ENCODE measurements at regions not wholly inside any gene's neighbourhood (a gene's known extent, or its start where the extent isn't known, plus 50 kb on each side); places are given as distances from the start of the nearest gene placed in this dataset.

DNA sequence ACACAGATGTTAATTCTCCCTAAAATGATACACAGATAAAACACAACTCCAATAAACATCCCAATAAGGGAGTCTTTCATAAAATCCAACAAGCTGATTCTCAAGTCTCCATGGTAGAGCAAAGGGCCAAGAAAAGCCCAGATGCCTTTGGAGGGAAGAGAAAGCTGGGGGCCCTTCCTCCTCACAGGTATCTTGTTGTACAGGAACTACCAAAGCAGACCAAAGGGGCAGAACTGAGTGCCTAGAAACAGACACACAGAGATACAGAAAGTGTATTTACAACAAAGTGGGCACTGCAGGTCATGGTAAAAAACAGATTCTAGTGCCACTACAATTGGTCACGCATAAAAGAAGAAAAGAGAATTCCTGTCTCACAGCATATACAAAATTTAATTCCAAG is 87.2 kb upstream of the NSMCE3 start:
- CTCF ChIA-PET, result no interaction called here
- H3K27ac ChIP-seq (ENCODE audit: low read depth, low read length, poor library complexity, severe bottlenecking), result no peak overlapping the region
- POLR2A ChIA-PET (ENCODE audit: low non-redundant PET), result no interaction called here
- no peaks in the 10 kb centered on the region for H3K27me3 ChIP-seq (replicated peaks; ENCODE audit: insufficient read depth, low read depth, low read length, poor library complexity)
- intact Hi-C loops (cut with micrococcal nuclease; ENCODE audit: unreplicated experiment), result no loop called here
- no peaks in the 10 kb centered on the region for H3K9me3 ChIP-seq (ENCODE audit: low read depth, low read length, poor library complexity, severe bottlenecking)
- no peaks in the 10 kb centered on the region for H3K4me1 ChIP-seq (ENCODE audit: insufficient read depth, low read length, poor library complexity, severe bottlenecking)
- TF ChIP-seq, protein P1, sequence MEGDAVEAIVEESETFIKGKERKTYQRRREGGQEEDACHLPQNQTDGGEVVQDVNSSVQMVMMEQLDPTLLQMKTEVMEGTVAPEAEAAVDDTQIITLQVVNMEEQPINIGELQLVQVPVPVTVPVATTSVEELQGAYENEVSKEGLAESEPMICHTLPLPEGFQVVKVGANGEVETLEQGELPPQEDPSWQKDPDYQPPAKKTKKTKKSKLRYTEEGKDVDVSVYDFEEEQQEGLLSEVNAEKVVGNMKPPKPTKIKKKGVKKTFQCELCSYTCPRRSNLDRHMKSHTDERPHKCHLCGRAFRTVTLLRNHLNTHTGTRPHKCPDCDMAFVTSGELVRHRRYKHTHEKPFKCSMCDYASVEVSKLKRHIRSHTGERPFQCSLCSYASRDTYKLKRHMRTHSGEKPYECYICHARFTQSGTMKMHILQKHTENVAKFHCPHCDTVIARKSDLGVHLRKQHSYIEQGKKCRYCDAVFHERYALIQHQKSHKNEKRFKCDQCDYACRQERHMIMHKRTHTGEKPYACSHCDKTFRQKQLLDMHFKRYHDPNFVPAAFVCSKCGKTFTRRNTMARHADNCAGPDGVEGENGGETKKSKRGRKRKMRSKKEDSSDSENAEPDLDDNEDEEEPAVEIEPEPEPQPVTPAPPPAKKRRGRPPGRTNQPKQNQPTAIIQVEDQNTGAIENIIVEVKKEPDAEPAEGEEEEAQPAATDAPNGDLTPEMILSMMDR (conservative IDR thresholded peaks at IDR 0.05; ENCODE audit: low read depth, low read length), result no peak
- no peak for TF ChIP-seq EZH2 (IDR thresholded peaks at IDR 0.05; ENCODE audit: borderline replicate concordance, low read depth, low read length, poor library complexity, severe bottlenecking)
- no peak overlapping the region for H3K4me3 ChIP-seq (ENCODE audit: low read depth, low read length, poor library complexity, severe bottlenecking)
- no peaks in the 10 kb centered on the region for H3K36me3 ChIP-seq (ENCODE audit: insufficient read depth, low read length, poor library complexity, severe bottlenecking)
- no peak for DNase-seq (ENCODE audit: low spot score)
- no TSS peak for BruUV-seq (replicated peaks)

DNA sequence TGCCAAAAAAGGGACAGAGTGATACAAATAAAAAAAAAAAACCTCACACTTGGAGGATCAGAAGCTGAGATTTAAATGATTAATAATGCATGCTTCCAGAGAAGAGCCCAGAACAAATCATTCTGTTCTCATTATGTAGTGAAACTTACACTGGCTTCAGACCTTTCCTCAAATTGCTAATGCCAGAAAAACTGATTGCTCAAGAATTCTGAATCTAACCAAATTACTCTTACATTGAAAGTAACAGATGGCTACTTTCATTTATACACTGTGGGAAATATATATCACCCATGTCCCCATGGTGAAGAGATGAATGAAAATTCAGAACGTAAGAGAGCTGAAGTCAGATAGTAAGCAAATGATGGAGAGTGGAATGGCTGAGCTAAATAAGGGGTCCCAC is 85.9 kb upstream of the NSMCE3 start:
- no peaks in the 10 kb centered on the region for H3K9me3 ChIP-seq (ENCODE audit: low read depth, low read length, poor library complexity, severe bottlenecking)
- no peaks in the 10 kb centered on the region for H3K36me3 ChIP-seq (ENCODE audit: insufficient read depth, low read length, poor library complexity, severe bottlenecking)
- no peaks in the 10 kb centered on the region for H3K27me3 ChIP-seq (replicated peaks; ENCODE audit: insufficient read depth, low read depth, low read length, poor library complexity)
- ChIA-PET POLR2A (ENCODE audit: low non-redundant PET) (interaction anchor here (0.7 kb wide), 1 partner anchor 219 kb away, joined by 4 read pairs; no protein-coding TSS in a partner anchor), CTCF (interaction anchor here (0.7 kb wide), 1 partner anchor 252 kb away, joined by 6 read pairs; no protein-coding TSS in a partner anchor)
- H3K27ac ChIP-seq (ENCODE audit: low read depth, low read length, poor library complexity, severe bottlenecking), result no peak overlapping the region
- TF ChIP-seq EZH2 (IDR thresholded peaks at IDR 0.05; ENCODE audit: borderline replicate concordance, low read depth, low read length, poor library complexity, severe bottlenecking), result no peak
- TF ChIP-seq, protein P1 (conservative IDR thresholded peaks at IDR 0.05; ENCODE audit: low read depth, low read length), result no peak
- no peaks in the 10 kb centered on the region for H3K4me1 ChIP-seq (ENCODE audit: insufficient read depth, low read length, poor library complexity, severe bottlenecking)
- no peak for DNase-seq (ENCODE audit: low spot score)
- BruUV-seq (replicated peaks), result no TSS peak
- intact Hi-C loops (cut with micrococcal nuclease; ENCODE audit: unreplicated experiment), result no loop called here
- no peak overlapping the region for H3K4me3 ChIP-seq (ENCODE audit: low read depth, low read length, poor library complexity, severe bottlenecking)

DNA sequence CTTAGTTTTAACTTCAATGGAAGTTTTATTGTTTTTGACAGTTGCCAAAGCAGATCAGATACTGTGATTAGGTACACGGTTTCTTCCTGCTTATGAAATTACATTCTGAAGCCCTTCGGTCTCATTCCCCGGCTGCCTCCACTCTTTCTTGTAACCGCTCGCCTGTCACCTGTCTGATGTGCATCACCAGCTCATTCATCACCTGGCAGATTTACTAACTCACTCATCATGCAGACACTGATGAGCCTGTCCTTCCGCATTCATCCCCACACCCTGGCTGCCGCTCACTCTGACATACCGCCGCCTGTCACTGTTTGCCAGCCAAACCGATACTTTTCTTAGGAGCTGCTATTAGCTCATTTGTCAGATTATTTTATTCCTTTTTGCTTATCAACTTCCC is 82.8 kb upstream of the NSMCE3 start:
- Histone ChIP-seq H3K9me3 (ENCODE audit: low read depth, low read length, poor library complexity, severe bottlenecking) (no peaks in the 10 kb centered on the region), H3K27me3 (replicated peaks; ENCODE audit: insufficient read depth, low read depth, low read length, poor library complexity) (no peaks in the 10 kb centered on the region), H3K4me1 (ENCODE audit: insufficient read depth, low read length, poor library complexity, severe bottlenecking) (no peaks in the 10 kb centered on the region), H3K4me3 (ENCODE audit: low read depth, low read length, poor library complexity, severe bottlenecking) (no peak overlapping the region), H3K36me3 (ENCODE audit: insufficient read depth, low read length, poor library complexity, severe bottlenecking) (no peaks in the 10 kb centered on the region), H3K27ac (ENCODE audit: low read depth, low read length, poor library complexity, severe bottlenecking) (no peak overlapping the region)
- no peak for TF ChIP-seq EZH2 (IDR thresholded peaks at IDR 0.05; ENCODE audit: borderline replicate concordance, low read depth, low read length, poor library complexity, severe bottlenecking)
- TF ChIP-seq, protein P1 (conservative IDR thresholded peaks at IDR 0.05; ENCODE audit: low read depth, low read length), result no peak
- BruUV-seq (replicated peaks), result no TSS peak
- ChIA-PET POLR2A (ENCODE audit: low non-redundant PET) (no interaction called here), CTCF (no interaction called here)
- intact Hi-C loops (cut with micrococcal nuclease; ENCODE audit: unreplicated experiment), result no loop called here
- no peak for DNase-seq (ENCODE audit: low spot score)

Measured in A673 (cell line).